PC-3 (cell line): ENCODE measurements at regions not wholly inside any gene's neighbourhood (a gene's known extent, or its start where the extent isn't known, plus 50 kb on each side); places are given as distances from the start of the nearest gene placed in this dataset.
"Not testable (repeated sequence)": the region's sequence is repeated elsewhere in the genome, so short reads cannot be mapped to it uniquely, and the experiment has no call there.

Experiments
- ATAC-seq: fragments of 200-7000 bp; cut with Tn5 transposase; 2 replicates; pipeline ENCODE4 v1.9.1; 2020; ENCODE audit warnings: mild to moderate bottlenecking, moderate library complexity
- BruUV-seq: library from RNA; stranded (reverse); fragments of 400-500 nt; replicated peaks from 2 replicates; lab custom pipeline; 2021; lab: Mats Ljungman, UMichigan
- CTCF ChIA-PET: fragments of 300-600 bp; sonication (Branson Sonifier 250); formaldehyde crosslinking; loops from one replicate; lab custom pipeline; 2022; ENCODE audit warnings: antibody characterized with exemption; lab: Charles Lee
- POLR2A ChIA-PET: fragments of 300-600 bp; sonication (Branson Sonifier 250); formaldehyde crosslinking; loops from one replicate; lab custom pipeline; 2022; ENCODE audit warnings: antibody characterized with exemption; ENCODE audit not compliant: unreplicated experiment; lab: Charles Lee
- DNase-seq: peaks from one replicate; pipeline ENCODE4 v3.0.0-alpha.2; 2015
- H2AFZ ChIP-seq: fragments of 300-600 bp; sonication (generic); 2 replicates; pipeline ENCODE4 v1.6.0; 2016; ENCODE audit warnings: antibody characterized with exemption, low read length
- H3F3A ChIP-seq: fragments of 300-600 bp; sonication (generic); one replicate; pipeline ENCODE4 v1.6.0; 2017; ENCODE audit warnings: antibody characterized with exemption, low read length, control low read depth, mild to moderate bottlenecking; ENCODE audit not compliant: unreplicated experiment
- H3K27ac ChIP-seq: fragments of 300-600 bp; sonication (generic); 2 replicates; pipeline ENCODE4 v1.5.1; 2016; ENCODE audit warnings: mild to moderate bottlenecking, low read length
- H3K27me3 ChIP-seq: fragments of 300-600 bp; sonication (generic); 2 replicates; pipeline ENCODE4 v1.6.1; 2016; ENCODE audit warnings: low read length, mixed read lengths
- H3K36me3 ChIP-seq: fragments of 300-600 bp; sonication (generic); 2 replicates; pipeline ENCODE4 v1.6.1; 2016; ENCODE audit warnings: low read depth, mixed run types, low read length, mixed read lengths
- H3K4me1 ChIP-seq: fragments of 300-600 bp; sonication (generic); 2 replicates; pipeline ENCODE4 v1.5.1; 2016; ENCODE audit warnings: low read length; ENCODE audit not compliant: insufficient read depth
- H3K4me2 ChIP-seq: fragments of 300-600 bp; sonication (generic); 2 replicates; pipeline ENCODE4 v1.6.0; 2016; ENCODE audit warnings: low read length
- H3K4me3 ChIP-seq: fragments of 300-600 bp; sonication (generic); 2 replicates; pipeline ENCODE4 v1.5.1; 2016; ENCODE audit warnings: mild to moderate bottlenecking, low read length, mixed read lengths
- H3K79me2 ChIP-seq: fragments of 300-600 bp; sonication (generic); 2 replicates; pipeline ENCODE4 v1.6.1; 2017; ENCODE audit warnings: low read length, mixed read lengths
- H3K9ac ChIP-seq: fragments of 300-600 bp; sonication (generic); 2 replicates; pipeline ENCODE4 v1.6.0; 2016; ENCODE audit warnings: mild to moderate bottlenecking, low read length
- H3K9me2 ChIP-seq: fragments of 300-600 bp; sonication (generic); replicated peaks from 2 replicates; pipeline ENCODE4 v1.6.1; 2016; ENCODE audit warnings: mixed run types, low read length, mixed read lengths
- H3K9me3 ChIP-seq: fragments of 300-600 bp; sonication (generic); 2 replicates; pipeline ENCODE4 v1.6.1; 2016; ENCODE audit warnings: low read length, mixed read lengths
- H4K20me1 ChIP-seq: fragments of 300-600 bp; sonication (generic); 2 replicates; pipeline ENCODE4 v1.6.1; 2016; ENCODE audit warnings: low read length, mixed read lengths
- EZH2 ChIP-seq: fragments of 300-600 bp; sonication (generic); IDR thresholded peaks from one replicate; pipeline ENCODE4 v1.6.1; 2017; ENCODE audit warnings: antibody characterized with exemption, mild to moderate bottlenecking, low read length; ENCODE audit not compliant: unreplicated experiment
- EZH2phosphoT487 ChIP-seq: fragments of 300-600 bp; sonication (generic); IDR thresholded peaks from 2 replicates; pipeline ENCODE4 v1.6.1; 2018; ENCODE audit warnings: mild to moderate bottlenecking, antibody characterized with exemption, low read length, borderline replicate concordance
- intact Hi-C: fragments of 100-400 bp; cut with micrococcal nuclease; formaldehyde crosslinking; loops from 2 replicates; pipeline ENCODE4 v1.9.0; 2023
- TF ChIP-seq, protein P1 (sequence below): fragments of 300-600 bp; sonication (generic); conservative IDR thresholded peaks from 2 replicates; pipeline ENCODE4 v1.5.1; 2017; ENCODE audit warnings: antibody characterized with exemption, low read depth, mild to moderate bottlenecking, low read length

DNA sequence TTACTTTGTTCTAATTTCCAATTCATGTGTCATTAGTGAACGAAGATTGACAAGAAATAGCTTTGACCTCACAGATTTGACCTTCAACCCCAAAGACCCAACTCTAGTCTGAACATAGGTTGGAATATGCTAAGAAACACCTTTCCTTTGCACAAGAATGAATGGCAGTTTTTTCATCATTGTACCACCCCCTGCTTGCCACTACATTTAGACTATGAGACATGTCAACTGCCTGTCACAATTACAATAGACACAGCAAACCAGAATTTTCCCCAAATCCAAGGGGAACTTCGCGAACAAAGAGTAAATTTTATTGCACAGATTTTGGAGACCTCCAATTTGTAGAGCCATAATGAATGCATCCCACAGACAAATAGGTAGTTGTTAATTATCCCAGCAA, 535.4 kb downstream of the PRKD1 start:
- Histone ChIP-seq H3K36me3 (no peaks in the 10 kb centered on the region), H3K27ac (no peak overlapping the region), H3K4me3 (no peak overlapping the region), H3K4me1 (no peaks in the 10 kb centered on the region), H3K4me2 (no peak overlapping the region), H3F3A (no peaks in the 10 kb centered on the region), H3K9me2 (no peaks in the 10 kb centered on the region), H4K20me1 (no peaks in the 10 kb centered on the region), H2AFZ (no peak overlapping the region), H3K27me3 (peaks cover 62% of the 10 kb centered on the region), H3K9ac (no peak overlapping the region), H3K79me2 (no peaks in the 10 kb centered on the region), H3K9me3 (no peaks in the 10 kb centered on the region)
- BruUV-seq, result no TSS peak
- ChIA-PET CTCF (no interaction called here), POLR2A (no interaction called here)
- ATAC-seq (no peak), DNase-seq (no peak)
- TF ChIP-seq EZH2phosphoT487 (no peak), EZH2 (no peak)
- TF ChIP-seq, protein P1, sequence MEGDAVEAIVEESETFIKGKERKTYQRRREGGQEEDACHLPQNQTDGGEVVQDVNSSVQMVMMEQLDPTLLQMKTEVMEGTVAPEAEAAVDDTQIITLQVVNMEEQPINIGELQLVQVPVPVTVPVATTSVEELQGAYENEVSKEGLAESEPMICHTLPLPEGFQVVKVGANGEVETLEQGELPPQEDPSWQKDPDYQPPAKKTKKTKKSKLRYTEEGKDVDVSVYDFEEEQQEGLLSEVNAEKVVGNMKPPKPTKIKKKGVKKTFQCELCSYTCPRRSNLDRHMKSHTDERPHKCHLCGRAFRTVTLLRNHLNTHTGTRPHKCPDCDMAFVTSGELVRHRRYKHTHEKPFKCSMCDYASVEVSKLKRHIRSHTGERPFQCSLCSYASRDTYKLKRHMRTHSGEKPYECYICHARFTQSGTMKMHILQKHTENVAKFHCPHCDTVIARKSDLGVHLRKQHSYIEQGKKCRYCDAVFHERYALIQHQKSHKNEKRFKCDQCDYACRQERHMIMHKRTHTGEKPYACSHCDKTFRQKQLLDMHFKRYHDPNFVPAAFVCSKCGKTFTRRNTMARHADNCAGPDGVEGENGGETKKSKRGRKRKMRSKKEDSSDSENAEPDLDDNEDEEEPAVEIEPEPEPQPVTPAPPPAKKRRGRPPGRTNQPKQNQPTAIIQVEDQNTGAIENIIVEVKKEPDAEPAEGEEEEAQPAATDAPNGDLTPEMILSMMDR, result no peak
- intact Hi-C loops, result no loop called here

DNA sequence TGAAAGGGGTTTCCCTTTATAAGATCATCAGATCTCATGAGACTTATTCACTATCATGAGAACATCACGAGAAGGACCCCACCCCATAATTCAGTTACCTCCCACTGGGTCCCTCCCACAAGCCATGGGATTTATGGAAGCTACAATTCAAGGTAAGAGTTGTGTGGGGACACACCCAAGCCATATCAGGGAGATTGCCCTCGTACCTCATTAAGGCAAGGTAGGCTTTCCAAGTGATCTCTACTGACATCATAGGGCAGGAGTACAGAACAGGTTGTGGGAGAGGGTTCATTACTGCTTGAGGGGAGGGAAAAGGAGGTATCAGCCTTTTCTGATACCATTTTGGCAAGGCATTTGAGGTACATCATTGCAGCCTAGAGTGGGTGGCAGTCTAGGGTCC, 524.6 kb downstream of the PRKD1 start:
- no peaks in the 10 kb centered on the region for H3K36me3 ChIP-seq
- no peaks in the 10 kb centered on the region for H4K20me1 ChIP-seq
- no peak overlapping the region for H3K4me2 ChIP-seq
- H3F3A ChIP-seq, result no peaks in the 10 kb centered on the region
- ATAC-seq, result no peak
- H3K4me1 ChIP-seq, result no peaks in the 10 kb centered on the region
- BruUV-seq, result no TSS peak
- H3K27ac ChIP-seq, result no peak overlapping the region
- no peak overlapping the region for H2AFZ ChIP-seq
- H3K9ac ChIP-seq, result no peak overlapping the region
- H3K27me3 ChIP-seq, result no peaks in the 10 kb centered on the region
- H3K9me3 ChIP-seq, result no peaks in the 10 kb centered on the region
- DNase-seq, result no peak
- TF ChIP-seq EZH2 (no peak), EZH2phosphoT487 (no peak)
- TF ChIP-seq, protein P1, result no peak
- H3K79me2 ChIP-seq, result no peaks in the 10 kb centered on the region
- no peaks in the 10 kb centered on the region for H3K9me2 ChIP-seq
- intact Hi-C loops, result no loop called here
- ChIA-PET POLR2A (no interaction called here), CTCF (no interaction called here)
- no peak overlapping the region for H3K4me3 ChIP-seq

DNA sequence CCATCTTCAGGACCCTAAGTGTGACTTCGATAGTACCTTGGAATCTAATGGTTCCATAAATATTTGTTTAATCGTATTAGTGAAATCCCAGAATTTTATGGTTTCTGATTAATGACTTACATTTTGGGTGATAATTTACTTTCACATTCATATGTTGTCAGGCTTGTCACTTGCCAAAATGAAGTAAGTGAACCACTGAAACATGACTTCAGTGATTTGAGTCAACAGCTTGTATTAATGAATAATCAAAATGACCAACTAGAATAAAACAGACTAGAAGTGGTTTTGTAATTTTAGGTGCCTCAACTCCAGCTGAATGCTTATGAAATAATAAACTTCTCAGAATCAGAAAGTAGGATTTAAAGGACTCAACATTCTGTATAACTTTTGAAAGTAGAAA, 517.1 kb downstream of the PRKD1 start:
- TF ChIP-seq EZH2, result no peak
- no peak for TF ChIP-seq EZH2phosphoT487
- TF ChIP-seq, protein P1, result no peak
- no peak for ATAC-seq
- H2AFZ ChIP-seq, result no peak overlapping the region
- H3K4me2 ChIP-seq, result no peak overlapping the region
- no peak for DNase-seq
- no peaks in the 10 kb centered on the region for H3K9me2 ChIP-seq
- no peaks in the 10 kb centered on the region for H3K9me3 ChIP-seq
- H3K27ac ChIP-seq, result no peak overlapping the region
- ChIA-PET CTCF (no interaction called here), POLR2A (no interaction called here)
- intact Hi-C loops, result no loop called here
- no peaks in the 10 kb centered on the region for H3K27me3 ChIP-seq
- no peaks in the 10 kb centered on the region for H4K20me1 ChIP-seq
- no TSS peak for BruUV-seq
- no peaks in the 10 kb centered on the region for H3F3A ChIP-seq
- H3K79me2 ChIP-seq, result no peaks in the 10 kb centered on the region
- no peaks in the 10 kb centered on the region for H3K4me1 ChIP-seq
- H3K36me3 ChIP-seq, result no peaks in the 10 kb centered on the region
- H3K9ac ChIP-seq, result no peak overlapping the region
- no peak overlapping the region for H3K4me3 ChIP-seq

DNA sequence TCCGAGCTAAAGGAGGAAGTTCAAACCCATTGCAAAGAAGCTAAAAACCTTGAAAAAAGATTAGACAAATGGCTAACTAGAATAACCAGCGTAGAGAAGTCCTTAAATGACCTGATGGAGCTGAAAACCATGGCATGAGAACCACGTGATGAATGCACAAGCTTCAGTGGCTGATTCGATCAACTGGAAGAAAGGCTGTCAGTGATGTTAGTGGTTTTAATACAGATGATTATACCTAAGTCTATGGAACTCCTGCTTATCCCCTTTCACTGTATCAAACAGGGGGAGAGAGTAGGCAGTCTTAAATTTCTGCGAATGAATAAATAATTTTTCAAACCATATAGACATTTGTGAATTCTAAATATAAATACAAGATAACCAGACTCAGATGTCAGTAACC, 512.7 kb downstream of the PRKD1 start:
- H2AFZ ChIP-seq, ATAC-seq, H3K9me2 ChIP-seq, DNase-seq, BruUV-seq, H3K9ac ChIP-seq, H3K36me3 ChIP-seq, H3K79me2 ChIP-seq, H3F3A ChIP-seq, H3K9me3 ChIP-seq, CTCF ChIA-PET, POLR2A ChIA-PET, H3K4me2 ChIP-seq, H4K20me1 ChIP-seq, H3K4me1 ChIP-seq, intact Hi-C loops, H3K4me3 ChIP-seq, H3K27ac ChIP-seq: not testable (repeated sequence)
- H3K27me3 ChIP-seq, result peaks cover 11% of the 10 kb centered on the region
